ENCODE measurements at regions not wholly inside any gene's neighbourhood (a gene's known extent, or its start where the extent isn't known, plus 50 kb on each side); places are given as distances from the start of the nearest gene placed in this dataset.

- no peak for TF ChIP-seq CTCF (IDR thresholded peaks at IDR 0.05)
- no peak for TF ChIP-seq POLR2AphosphoS5 (IDR thresholded peaks at IDR 0.05; ENCODE audit: insufficient read depth in 1 of 2, low read depth in 1 of 2)
Measured at GRCh38 chr3:104961851-104962250, 404.9 kb upstream of the ALCAM start.
